NCI-H774 (cell line): ENCODE measurements at regions not wholly inside any gene's neighbourhood (a gene's known extent, or its start where the extent isn't known, plus 50 kb on each side); places are given as distances from the start of the nearest gene placed in this dataset.
A peak's percentile ranks its signal among the peaks of the same experiment; 100 is the strongest.

ENCODE experiments used
- DNase-seq: peaks from one replicate; lab custom pipeline; 2025; lab: John Stamatoyannopoulos, UW

DNA sequence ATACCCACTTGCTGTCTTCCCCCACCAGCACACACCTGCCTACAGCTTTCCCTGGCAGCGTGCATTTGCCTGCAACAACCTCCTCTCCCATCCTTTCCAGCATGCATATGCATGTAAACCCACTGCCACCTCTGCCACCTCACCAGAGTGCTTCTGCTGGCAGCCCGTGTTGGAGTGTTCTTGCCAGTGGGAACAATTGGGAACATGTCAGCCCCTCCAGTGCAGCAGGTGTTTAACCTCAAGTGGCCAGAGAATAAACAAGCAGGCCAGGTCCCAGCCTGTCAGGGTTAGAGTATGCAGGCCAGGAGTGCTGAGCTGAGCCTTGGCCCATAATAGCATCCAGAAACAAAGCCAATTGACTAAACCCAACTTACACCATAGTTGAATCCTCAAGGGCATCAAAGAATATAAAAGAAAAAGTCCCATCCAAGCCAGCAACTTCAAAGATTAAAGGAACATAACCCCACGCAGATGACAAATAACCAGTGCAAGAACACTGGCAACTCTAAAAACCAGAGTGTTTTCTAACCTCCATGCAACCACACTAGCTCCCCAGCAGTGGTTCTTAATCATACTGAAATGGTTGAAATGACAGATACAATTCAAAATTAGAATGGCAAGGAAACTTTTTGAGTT is 1212.1 kb upstream of the CITED2 start:
- DNase-seq, result peak; percentile 83

DNA sequence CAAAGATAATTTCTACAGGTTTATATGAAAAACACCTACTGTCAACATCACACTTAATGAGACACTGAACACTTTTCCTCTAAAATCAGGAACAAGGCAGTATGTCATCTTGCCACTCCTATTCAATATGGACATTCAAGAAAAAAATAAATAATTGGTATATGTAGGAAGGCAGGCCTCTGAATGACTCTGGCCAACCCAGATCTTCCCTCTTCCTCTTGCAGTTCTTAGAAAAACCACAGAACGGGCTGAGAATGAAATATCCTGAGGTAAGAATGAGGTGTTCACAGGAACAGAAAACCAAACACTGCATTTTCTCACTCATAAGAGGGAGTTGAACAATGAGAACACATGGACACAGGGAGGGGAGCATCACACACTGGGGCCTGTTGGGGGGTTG is 1207.2 kb upstream of the CITED2 start:
- DNase-seq, result no peak

DNA sequence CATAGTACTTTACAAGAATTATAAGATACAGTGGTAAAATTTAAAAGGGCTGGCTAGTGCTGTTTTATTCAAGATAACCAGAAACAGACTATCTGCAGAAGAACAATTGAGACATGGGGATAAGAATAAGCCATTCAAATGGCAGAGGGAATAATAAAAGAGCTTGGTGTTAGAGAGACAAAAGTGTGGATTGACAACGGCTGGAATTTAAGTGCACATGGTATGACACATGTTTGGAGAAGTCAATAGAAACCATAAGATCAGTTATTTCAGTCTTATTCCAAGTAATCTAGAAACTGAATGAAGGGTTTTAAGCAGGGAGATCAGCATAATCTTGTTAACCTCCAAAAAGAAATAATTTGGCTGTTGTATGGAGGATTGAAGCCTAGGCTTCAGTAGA is 1205.5 kb upstream of the CITED2 start:
- DNase-seq, result no peak

DNA sequence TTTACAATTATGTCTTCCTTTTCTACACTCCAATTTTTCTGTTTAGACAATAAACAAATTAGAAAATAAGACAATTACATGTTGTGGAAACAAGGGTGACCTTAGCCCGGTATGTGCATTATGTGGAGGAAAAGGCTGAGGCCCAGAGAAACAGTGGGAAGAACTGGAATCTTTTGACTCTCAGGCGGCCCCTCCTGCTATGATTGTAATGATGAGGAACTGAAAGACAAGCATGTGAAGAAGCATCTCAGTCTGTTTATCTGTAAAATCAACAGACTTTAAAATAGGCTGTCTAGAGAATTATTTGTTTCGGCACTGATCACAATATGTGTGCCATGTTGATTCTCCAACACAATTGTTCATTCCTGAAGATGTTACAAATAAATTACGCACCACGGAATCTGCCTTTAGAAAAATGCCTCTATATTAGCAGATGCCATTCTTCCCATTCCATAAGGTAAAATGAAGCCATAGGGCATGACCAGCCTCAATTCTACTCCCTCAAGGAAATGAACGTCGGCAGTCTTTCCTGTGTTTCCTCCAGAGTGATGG is 1201.6 kb upstream of the CITED2 start:
- DNase-seq, result no peak

DNA sequence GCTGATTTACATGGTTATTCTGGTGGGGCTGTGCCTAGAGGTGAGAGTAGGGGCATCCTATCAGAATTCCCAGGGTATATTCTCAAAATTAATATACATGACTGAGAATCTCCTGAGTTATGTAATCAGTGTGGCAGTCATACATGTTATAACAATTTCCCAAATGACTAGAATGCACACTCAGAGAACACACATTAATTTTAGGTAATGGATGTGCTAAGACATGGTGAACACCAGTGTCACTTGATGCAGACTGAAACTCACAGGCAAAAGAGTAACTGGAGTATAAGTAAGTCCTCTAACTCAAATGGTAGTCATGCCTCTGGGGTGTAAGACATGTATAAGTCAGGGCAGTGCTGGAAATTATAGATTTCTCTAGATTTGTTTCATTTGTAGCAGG is 1198.4 kb upstream of the CITED2 start:
- no peak for DNase-seq

DNA sequence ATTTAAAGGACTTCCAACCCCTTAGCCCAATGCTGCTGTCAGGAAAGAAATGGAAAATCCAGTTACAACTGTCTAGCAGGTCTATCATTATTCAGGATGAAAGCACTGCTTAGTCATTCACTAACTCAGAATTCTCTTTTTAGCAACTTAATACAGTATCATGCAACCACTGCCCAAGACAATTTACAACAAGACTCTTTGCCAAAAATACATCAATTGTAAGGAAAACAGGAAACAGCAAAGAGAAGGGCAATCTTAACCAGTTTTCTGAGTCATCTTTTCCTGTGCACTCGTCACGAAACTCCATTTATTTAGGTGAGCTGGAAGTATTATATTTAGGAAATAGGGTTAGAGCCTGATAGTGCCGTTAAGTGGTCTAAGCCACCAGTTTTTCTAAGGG is 1197.7 kb upstream of the CITED2 start:
- no peak for DNase-seq

DNA sequence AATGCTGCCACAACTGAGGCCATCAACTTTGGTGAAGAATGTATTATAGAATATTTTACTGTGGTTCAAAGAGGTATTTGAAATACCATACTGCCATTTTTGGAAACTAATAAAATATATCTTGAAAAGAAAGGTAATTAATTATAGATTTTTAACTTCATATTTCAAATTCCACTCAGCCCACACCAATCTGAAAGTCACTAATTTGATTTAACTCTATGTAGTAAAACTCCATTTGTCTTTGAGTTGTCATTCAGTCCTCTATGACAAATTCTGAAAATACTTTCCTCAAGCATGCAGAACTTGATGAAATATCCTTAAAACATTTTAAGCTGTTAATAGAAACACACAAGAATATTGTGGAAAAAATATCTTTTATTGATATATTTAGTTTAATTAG is 1196.7 kb upstream of the CITED2 start:
- DNase-seq, result no peak

DNA sequence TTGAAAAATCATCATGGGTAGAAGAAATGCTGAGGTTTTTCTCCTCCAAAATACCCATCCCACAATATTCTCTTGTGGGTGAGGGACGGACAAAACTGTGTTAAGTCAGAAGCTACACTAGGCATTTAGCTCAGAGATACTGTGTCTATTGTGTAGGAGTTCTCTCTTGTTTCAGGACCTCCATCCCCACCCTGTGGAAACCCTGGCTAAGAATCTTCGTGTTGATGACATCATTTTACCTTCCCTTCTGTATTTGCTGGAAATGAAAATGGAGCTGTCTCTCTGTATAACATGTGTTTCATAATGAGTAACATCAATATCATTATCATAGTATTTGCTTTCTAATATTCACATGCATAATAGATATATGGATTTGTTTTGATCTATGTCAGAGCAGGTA is 1193.0 kb upstream of the CITED2 start:
- no peak for DNase-seq

DNA sequence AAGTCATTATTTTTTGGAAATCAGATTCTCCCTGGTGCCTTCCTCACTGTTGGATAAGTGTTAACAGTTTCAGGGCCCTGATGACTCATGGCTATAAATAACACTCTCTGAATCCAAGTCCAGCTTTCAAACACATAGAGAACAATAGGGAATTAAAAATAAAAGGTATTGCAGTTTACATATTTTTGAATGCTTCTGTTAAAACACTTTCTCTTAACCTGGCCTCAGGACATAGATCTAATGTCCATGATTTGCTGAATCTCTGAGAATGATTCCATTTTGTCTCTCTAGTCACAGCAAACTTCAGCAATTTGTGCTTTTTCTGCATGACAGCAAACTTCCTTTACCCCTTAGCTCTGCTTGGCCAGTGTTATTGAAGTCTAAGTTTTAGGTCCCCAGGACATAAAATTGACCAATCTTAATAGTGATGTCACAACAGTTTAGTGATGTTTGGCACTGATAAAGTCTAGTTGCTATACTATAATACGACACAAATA is 1192.4 kb upstream of the CITED2 start:
- no peak for DNase-seq

DNA sequence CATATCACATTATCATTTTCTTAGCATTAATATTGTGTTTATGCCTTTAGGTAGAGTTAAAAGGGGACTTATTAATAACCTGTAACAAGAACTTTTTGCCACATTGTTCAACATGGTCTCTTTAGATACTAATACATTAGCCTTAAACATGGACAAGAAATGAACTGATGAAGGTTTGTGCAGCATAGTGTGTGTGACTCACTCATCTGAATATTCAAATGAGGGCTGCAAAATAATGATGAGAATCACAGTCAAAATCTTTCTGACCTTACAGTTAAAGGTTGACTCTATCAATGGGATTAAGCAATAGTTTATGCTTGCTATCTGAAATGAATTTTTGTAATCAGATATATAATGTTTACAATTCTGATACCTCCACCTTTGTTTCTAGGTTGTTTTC is 1189.3 kb upstream of the CITED2 start:
- no peak for DNase-seq

DNA sequence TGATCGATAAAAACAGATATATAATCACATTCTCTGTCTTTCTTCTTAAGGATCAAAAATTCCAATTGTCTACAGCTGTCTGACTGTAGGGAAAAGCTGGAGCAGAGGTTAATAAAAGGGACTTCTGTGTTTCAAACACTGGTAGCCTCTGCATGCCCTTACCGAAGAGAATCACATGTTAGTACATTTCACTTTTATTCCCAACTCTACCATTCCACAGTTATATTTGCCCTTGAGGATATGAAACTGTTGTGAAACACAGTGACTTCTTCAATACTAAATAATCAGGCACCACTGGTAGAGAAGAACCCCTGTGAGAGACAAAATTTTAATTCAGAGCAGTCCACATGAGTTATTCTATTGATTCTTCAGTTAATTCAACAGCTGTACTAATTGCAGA is 1187.3 kb upstream of the CITED2 start:
- DNase-seq, result no peak

DNA sequence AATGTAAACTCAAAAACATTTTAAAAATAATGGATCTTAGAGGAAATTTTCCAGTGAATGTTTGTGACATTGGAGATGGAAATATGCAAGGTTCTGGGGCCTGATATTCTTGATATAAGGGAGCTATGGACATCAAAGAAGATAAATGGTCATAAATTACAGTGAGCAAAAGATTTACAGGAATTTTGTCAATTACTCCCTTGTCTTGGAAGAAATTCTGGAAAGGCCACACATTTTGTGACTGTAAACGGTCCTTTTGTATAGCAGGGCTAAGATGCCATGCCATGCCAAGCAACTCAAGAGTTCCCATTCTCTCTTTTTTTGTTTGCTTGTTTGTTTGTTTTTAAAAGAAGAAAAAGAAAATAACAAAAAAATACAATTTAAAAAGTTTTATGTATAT is 1186.2 kb upstream of the CITED2 start:
- no peak for DNase-seq

DNA sequence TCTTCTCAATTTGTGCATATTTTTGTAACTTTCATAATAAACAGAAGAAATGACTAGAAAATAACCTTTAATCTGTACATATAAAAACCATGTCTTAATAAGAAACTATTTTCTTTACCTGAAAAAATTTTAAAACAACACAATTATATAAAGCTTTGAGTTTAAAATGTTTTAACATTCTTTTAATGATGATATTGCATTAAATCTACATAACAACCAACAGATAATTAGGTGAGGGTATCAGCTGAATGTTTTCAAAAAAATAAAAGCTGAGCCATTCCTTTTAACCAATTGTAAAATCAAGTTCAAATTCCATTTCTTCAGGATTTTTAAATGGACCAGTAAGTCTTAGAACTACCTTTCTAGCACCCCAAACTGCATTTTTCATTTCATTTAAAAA is 1185.0 kb upstream of the CITED2 start:
- no peak for DNase-seq

DNA sequence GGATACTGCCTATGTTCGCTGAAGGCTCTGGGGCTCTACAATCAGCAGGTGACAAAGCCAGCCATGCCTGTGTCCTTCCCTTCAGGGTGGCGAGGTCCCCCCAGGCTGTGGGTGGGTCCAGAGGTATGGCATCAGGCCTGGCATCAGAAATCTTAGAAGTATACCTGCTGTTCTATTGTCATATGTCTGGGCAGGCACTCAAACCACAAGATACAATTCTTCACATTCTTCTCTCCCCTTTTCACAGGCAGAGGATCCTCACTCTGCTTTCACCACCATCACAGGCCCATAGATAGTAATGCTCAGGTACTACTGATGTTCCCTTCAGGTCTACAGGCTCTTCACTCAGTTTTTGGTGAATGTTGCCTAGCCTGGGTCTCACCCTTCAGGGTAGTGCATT is 1180.0 kb upstream of the CITED2 start:
- no peak for DNase-seq

DNA sequence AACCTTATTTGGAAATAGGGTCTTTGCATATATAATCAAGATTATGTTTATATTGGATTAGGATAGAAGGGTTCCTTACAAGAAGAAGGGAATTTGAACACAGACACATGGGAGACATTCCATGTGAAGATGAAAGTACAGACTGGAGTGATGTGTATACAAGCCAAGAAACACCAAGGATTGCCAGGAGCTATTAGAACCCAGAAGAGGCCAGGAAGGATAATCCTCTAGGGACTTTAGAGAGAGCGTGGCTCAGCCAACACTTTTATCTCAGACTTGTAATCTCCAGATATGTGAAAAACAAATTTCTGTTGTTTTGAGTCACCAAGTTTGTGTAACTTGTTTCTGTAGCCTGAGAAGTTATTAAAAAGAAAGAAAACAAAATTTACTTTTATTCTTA is 1173.9 kb upstream of the CITED2 start:
- no peak for DNase-seq

DNA sequence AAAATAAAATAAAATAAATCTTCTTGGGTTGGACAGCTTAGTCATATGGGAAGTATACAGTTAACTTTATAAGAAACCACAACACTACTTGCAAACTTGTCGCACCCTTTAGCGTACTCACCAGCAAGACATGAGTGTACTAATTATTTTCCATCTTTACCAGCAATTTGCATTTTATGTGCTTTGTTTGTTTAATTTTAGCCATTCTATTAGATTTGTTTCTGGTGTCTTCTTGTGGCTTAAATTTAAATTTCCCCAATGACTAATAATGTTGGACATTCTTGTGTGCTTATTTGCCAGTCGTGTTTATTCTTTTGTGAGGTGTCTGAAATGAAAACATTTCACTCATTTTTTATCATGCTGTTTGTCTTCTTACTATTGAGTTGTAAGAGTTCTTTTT is 1172.2 kb upstream of the CITED2 start:
- no peak for DNase-seq

DNA sequence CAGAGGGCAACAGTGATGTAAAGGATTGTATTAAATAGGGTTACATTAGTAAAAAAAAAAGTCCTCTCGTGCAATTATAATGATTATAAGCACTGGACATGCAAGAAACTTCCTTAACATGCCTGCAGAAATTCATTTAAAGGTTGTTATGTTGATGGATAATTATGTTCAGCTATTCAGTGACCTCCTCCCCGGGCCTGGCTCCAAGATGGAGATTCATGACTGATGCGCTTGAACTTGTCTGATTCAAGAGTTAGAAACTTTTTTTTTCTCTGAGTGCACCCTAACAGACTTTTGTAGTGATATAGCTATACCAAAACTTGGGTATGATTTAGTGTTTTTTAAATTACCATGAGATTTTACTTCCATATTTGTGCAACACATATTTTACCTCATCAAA is 1170.0 kb upstream of the CITED2 start:
- no peak for DNase-seq

DNA sequence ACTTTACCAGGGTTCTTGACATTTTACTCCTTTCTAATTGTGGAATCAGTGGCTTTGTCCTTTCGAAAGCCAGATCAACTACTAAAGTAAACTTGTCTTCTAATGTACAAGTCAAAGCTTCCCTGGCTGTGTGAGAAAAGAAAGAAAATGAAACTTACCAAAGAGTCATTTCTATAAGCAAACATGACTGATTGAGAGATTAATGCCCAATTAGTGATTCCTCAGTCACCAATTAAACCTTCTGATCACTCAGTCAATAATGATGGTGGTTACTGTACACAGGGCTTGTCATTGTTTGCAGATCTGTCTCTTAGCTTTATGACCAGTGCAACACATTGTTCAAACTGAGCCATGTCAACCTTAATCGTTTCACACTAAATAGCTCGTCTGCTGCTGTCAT is 1168.4 kb upstream of the CITED2 start:
- peak; percentile 90 for DNase-seq

DNA sequence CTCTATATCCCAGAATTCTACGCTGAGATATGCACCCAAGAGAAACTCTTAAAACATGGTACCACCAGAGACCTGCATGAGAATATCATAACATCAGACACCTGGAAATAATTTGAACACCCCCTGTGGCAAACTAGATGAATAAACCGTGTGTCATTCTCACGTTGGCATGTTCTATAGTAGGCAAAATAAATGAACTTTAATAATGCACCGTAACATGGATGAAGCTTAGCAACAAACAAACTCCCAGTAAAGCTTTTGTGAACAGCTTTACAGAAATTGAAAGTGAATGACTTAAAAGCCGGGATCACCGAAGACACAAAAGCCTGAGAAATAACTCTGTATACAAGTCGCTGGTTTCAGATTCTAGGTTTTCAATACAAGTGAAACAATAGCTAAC is 1166.8 kb upstream of the CITED2 start:
- DNase-seq, result no peak

DNA sequence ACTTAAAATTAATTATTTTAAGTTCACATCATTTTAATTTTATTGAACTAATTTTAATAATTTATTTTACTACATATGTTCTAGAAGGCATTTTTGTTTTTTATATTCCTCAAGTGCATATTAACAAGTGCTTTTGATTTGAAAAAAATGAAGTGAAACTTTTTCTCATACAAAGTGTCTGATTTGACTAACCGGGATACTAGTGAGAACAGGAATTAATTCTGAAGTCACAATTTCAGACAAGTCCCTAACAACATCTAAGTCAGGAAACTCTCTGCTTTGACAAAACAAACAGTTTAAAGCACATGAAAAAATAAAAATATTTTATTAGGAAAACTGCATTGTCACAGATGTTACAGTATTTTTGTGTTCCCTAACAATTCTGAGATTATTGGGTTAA is 1166.3 kb upstream of the CITED2 start:
- no peak for DNase-seq

DNA sequence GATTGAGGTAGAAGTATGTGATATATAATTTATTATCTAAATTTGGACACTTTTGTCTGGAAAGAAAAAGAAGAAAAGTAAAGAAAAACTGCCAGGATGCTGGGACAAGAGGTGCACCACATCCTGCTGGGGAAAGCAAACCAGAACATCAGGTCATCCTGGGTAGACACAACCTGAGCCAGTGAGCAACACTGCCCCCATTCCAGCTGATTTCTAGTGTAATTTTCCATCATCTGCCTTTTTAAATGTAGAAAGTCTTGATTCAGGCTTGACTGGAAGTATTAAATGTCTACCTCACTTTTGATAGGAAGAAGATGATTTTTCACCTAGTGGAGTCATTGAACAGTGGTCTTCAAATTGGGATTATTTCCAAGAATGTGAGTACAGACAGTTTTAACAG is 1164.5 kb upstream of the CITED2 start:
- DNase-seq, result no peak

DNA sequence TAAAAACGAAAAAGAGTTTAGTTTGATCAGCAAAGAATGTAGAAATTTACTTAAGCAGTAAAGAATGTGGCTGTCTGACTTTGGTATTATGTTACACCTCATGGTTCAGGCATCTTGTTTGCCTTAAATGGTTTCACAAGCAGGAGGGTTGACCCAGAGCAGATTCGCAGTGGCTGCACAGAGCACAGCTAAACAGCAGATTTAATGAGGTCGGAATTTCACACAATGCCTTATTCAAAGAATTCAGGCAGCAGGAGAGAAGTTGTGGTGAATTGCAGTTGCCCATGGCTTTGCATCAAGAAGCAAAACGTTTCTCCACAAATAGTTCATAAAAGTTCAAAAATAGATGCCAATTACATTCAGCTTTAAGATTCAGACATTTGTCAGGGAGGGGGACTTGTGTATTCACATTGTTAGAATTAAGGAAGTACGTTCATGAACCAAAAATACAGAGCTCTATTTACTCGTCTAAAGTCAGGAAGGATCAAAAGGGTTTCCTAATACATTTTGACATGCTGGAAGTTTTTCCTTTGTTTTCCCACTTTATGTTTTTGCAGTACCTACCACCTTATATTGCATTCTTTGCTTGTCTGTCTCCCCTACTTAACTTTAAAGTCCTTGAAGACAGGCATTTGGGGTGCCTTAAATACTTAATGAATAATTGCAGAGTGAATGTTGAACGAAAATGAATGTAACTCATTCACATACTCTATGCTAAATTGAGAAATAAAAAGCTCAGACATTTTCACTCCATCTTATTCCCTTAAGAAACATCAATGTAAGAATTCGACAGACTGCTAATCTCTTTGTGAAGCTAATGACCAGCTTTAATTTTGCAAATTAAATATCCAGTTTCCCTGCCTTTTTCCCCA is 1163.6 kb upstream of the CITED2 start:
- peak; percentile 33 for DNase-seq

DNA sequence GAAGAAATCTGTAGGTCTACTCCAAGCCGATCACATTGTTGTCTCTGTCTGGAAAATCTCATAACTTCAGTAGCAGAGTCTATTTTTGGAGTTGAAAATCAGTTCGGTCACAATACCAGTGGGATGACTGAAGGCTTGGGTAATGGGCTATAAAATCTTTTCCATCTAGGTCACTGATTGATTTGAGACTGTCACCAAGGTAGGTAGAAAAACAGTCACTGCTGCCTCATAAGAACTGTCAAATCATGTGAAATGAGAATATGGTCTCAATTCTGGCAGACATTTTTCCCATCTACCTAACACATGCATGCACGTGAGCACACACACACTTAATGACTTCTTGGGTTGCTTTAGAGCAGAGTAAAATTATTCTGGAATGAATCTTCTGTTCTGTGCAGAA is 1162.8 kb upstream of the CITED2 start:
- DNase-seq, result no peak
